CD4-positive, alpha-beta T cell (primary cell): ENCODE measurements at regions not wholly inside any gene's neighbourhood (a gene's known extent, or its start where the extent isn't known, plus 50 kb on each side); places are given as distances from the start of the nearest gene placed in this dataset.

Source experiments
- ATAC-seq: fragments of 200-7000 bp; cut with Tn5 transposase; one replicate; pipeline ENCODE4 v1.10.0; 2022; ENCODE audit warnings: mild to moderate bottlenecking; ENCODE audit not compliant: poor library complexity
- CTCF ChIA-PET: fragments of 350-600 bp; sonication (Branson Sonifier 250); formaldehyde crosslinking; loops from one replicate; lab custom pipeline; 2021; ENCODE audit warnings: antibody characterized with exemption, inconsistent platforms; lab: Charles Lee
- POLR2A ChIA-PET: fragments of 350-600 bp; sonication (Branson Sonifier 250); formaldehyde crosslinking; loops from one replicate; lab custom pipeline; 2021; ENCODE audit warnings: antibody characterized with exemption, inconsistent platforms; lab: Charles Lee
- DNase-seq, 14 experiments: peaks; one replicate each; pipeline ENCODE4 v3.0.0-alpha.2; 2013 to 2020; ENCODE audit warnings: mixed read lengths in 2 of 14
- H3K27ac ChIP-seq, 2 donors: one replicate each; pipeline versions ENCODE4 v1.5.1 to v1.7.0; 2013; ENCODE audit warnings: low read length in 2 of 2, low read depth in 1 of 2, mild to moderate bottlenecking in 1 of 2
- H3K27me3 ChIP-seq, 2 experiments: 1 replicate in 1 of 2; 2 replicates in 1 of 2; pipeline versions ENCODE4 v1.6.1 to v1.7.0; 2013; ENCODE audit warnings: low read length in 2 of 2, control low read depth in 1 of 2, mild to moderate bottlenecking in 1 of 2, moderate library complexity in 1 of 2; ENCODE audit not compliant: insufficient read depth in 2 of 2, control insufficient read depth in 1 of 2
- H3K36me3 ChIP-seq: one replicate; pipeline ENCODE4 v1.6.1; 2013; ENCODE audit warnings: low read length, control low read depth; ENCODE audit not compliant: insufficient read depth
- H3K4me1 ChIP-seq: one replicate; pipeline ENCODE4 v1.6.1; 2013; ENCODE audit warnings: low read length, control low read depth; ENCODE audit not compliant: insufficient read depth
- H3K4me3 ChIP-seq: one replicate; pipeline ENCODE4 v1.5.1; 2013; ENCODE audit warnings: mild to moderate bottlenecking, low read length, moderate library complexity
- H3K9me3 ChIP-seq, 2 experiments: 1 replicate in 1 of 2; 2 replicates in 1 of 2; pipeline versions ENCODE4 v1.6.1 to v1.7.0; 2013; ENCODE audit warnings: low read length in 2 of 2, mild to moderate bottlenecking in 2 of 2, control low read depth in 1 of 2, moderate library complexity in 1 of 2; ENCODE audit not compliant: control insufficient read depth in 1 of 2, insufficient read depth in 1 of 2
- H3K27ac Mint-ChIP-seq: one replicate; pipeline ENCODE4 v1.8.0; 2020; ENCODE audit warnings: mixed read lengths
- H3K27me3 Mint-ChIP-seq: one replicate; pipeline ENCODE4 v1.8.0; 2021; ENCODE audit warnings: mixed read lengths
- H3K36me3 Mint-ChIP-seq: one replicate; pipeline ENCODE4 v1.8.0; 2021; ENCODE audit warnings: low read depth, mixed read lengths
- H3K4me1 Mint-ChIP-seq: one replicate; pipeline ENCODE4 v1.8.0; 2021; ENCODE audit warnings: low read depth, mixed read lengths
- H3K4me3 Mint-ChIP-seq: one replicate; pipeline ENCODE4 v1.8.0; 2020; ENCODE audit warnings: mild to moderate bottlenecking, mixed read lengths
- H3K9me3 Mint-ChIP-seq: one replicate; pipeline ENCODE4 v1.8.0; 2020; ENCODE audit warnings: mixed read lengths
- intact Hi-C, 2 experiments: fragments of 100-400 bp; cut with DNase I in 1 of 2; cut with micrococcal nuclease in 1 of 2; formaldehyde crosslinking; loops; one replicate each; pipeline versions ENCODE4 v1.15.1 to v1.9.0; 2023 to 2025; cut with DNase I, micrococcal nuclease
- TF ChIP-seq, protein P1 (sequence below): fragments of 200-600 bp; IDR thresholded peaks from one replicate; pipeline ENCODE4 v1.8.0; 2022; ENCODE audit warnings: antibody characterized with exemption, mild to moderate bottlenecking

DNA sequence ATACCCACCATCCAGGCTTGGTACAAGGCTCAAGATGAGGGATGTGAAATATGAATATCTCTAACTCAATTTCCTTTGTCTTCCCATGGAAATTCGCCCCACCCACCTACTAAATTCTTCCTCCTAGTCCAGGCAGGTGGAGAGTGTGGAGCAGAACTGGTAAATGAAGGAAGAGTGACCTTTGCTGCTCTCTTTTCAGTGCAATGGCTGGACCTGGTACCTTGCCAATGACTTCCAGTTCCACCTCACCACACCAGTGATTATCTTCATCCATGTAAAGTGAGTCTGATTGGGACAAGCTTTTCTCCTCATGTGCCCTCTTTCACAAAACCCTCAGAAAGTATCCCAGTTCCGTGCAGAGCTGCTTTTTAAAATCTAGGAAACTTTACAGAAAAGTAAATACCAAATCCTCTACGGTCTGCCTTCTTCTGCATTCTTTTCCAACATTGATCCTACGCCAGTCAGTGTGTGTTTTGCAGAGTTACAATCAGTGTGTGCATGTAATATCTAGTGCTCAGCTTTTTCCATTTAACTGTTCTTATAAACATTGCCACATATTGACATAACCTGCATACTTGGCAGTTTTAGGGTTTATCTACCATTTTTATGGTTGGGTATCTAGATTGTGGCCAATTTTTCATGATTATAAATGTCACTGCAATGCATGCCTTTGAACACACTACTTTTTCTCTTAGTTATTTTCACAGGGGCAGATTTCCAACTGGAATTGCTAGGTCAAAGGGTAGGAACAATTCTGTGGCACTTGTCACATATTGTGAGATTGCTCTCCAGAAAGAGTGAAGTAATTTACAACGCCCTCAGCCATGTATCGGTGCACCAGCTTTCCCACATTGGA is 86.5 kb upstream of the SEC11C start:
- no peak overlapping the region for H3K4me3 Mint-ChIP-seq
- POLR2A ChIA-PET = no interaction called here
- CTCF ChIA-PET = no interaction called here
- H3K4me3 ChIP-seq = no peak overlapping the region
- no peaks in the 10 kb centered on the region for H3K4me1 Mint-ChIP-seq
- no peaks in the 10 kb centered on the region for H3K4me1 ChIP-seq
- H3K27ac ChIP-seq = no peak overlapping the region
- H3K9me3 Mint-ChIP-seq = no peaks in the 10 kb centered on the region
- DNase-seq (no peak), ATAC-seq (no peak)
- no peaks in the 10 kb centered on the region for H3K36me3 ChIP-seq
- H3K27ac Mint-ChIP-seq = no peak overlapping the region
- H3K9me3 ChIP-seq = no peaks in the 10 kb centered on the region
- intact Hi-C loops = no loop called here
- H3K36me3 Mint-ChIP-seq = no peaks in the 10 kb centered on the region
- TF ChIP-seq, protein P1, sequence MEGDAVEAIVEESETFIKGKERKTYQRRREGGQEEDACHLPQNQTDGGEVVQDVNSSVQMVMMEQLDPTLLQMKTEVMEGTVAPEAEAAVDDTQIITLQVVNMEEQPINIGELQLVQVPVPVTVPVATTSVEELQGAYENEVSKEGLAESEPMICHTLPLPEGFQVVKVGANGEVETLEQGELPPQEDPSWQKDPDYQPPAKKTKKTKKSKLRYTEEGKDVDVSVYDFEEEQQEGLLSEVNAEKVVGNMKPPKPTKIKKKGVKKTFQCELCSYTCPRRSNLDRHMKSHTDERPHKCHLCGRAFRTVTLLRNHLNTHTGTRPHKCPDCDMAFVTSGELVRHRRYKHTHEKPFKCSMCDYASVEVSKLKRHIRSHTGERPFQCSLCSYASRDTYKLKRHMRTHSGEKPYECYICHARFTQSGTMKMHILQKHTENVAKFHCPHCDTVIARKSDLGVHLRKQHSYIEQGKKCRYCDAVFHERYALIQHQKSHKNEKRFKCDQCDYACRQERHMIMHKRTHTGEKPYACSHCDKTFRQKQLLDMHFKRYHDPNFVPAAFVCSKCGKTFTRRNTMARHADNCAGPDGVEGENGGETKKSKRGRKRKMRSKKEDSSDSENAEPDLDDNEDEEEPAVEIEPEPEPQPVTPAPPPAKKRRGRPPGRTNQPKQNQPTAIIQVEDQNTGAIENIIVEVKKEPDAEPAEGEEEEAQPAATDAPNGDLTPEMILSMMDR = no peak
- H3K27me3 Mint-ChIP-seq = peaks cover 32% of the 10 kb centered on the region
- H3K27me3 ChIP-seq = no peaks in the 10 kb centered on the region

DNA sequence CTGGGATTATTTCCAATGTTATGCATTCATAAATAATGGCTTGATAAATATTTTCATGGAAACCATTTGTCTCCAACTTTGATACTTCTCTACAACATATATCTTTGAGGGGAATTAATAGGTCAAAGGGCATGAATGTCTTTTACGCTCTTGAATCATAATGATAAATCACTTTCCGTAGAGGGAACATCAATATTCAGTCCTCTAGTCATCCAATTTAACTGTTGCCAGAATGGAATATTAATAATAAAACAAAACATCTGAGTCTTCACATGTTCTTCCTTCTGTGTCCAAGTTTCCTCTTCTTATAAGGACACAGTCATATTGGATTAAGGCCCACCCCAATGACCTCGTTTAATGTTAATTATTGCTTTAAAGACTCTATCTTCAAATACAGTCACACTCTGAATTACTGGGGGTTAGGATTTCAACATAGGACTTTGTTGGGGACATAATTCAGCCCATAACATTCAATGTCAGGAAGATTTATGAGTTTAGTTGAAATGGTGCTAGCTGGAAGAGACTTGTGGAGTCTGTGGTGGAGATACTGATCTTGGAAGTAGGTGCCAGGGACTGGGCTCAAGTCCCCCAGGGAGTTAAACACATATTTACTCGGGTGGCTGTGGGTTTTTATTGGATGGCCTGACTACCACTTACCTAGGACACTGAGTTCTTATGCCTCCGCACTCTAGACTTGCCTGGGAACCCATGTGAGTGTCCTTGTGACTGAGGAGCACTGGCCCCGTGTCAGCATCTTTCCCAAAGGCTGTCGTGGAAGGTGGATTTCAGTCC is 85.0 kb upstream of the SEC11C start:
- Mint-ChIP-seq H3K27me3 (peaks cover 25% of the 10 kb centered on the region), H3K4me1 (no peaks in the 10 kb centered on the region), H3K27ac (no peak overlapping the region), H3K9me3 (no peaks in the 10 kb centered on the region), H3K4me3 (no peak overlapping the region), H3K36me3 (no peaks in the 10 kb centered on the region)
- Histone ChIP-seq H3K9me3 (no peaks in the 10 kb centered on the region), H3K4me1 (no peaks in the 10 kb centered on the region), H3K27me3 (peaks cover 0 to 3% of the 10 kb centered on the region in 2 experiments), H3K27ac (no peak overlapping the region), H3K36me3 (no peaks in the 10 kb centered on the region), H3K4me3 (no peak overlapping the region)
- DNase-seq (no peak), ATAC-seq (no peak)
- ChIA-PET POLR2A (no interaction called here), CTCF (no interaction called here)
- TF ChIP-seq, protein P1 = no peak
- intact Hi-C loops = no loop called here

DNA sequence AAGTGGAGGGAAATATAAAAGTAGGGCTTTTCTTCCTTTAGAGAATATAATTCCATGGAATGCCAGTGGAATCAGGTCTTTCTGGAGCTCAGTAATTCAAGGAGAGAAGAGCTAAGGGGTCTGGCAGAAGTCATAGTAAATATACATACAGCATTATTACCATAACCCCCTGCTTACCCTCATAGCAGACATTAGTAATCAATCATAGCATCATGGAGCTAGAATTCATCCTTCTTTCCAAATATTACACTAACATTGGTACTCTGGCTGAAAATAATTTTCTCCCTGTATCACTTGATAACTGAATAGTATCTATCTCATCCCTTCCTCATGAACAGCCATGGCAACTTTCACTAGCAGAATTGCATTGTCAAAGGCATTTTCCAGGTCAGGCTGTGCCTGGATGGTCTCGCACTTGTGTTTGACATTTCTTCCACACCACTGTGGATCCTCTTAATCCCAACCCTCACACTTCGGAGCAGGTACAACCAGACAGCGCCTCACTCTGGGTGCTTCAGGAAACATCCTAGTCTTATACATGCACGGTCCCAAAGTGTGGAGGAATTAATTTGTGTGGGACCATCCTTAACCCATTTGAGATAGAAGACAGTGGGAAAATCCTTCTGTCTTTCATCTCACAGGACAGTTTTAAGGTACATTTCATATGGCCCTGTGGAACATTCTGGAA is 84.2 kb upstream of the SEC11C start:
- H3K27me3 ChIP-seq = peaks cover 0 to 3% of the 10 kb centered on the region in 2 experiments
- H3K4me1 Mint-ChIP-seq = no peaks in the 10 kb centered on the region
- DNase-seq = no peak
- TF ChIP-seq, protein P1 = no peak
- no peak overlapping the region for H3K4me3 Mint-ChIP-seq
- no peak overlapping the region for H3K27ac Mint-ChIP-seq
- no peaks in the 10 kb centered on the region for H3K4me1 ChIP-seq
- no peak for ATAC-seq
- no peak overlapping the region for H3K4me3 ChIP-seq
- intact Hi-C loops = no loop called here
- H3K9me3 Mint-ChIP-seq = no peaks in the 10 kb centered on the region
- H3K36me3 Mint-ChIP-seq = no peaks in the 10 kb centered on the region
- no peaks in the 10 kb centered on the region for H3K36me3 ChIP-seq
- ChIA-PET POLR2A (no interaction called here), CTCF (no interaction called here)
- H3K9me3 ChIP-seq = no peaks in the 10 kb centered on the region
- H3K27me3 Mint-ChIP-seq = peaks cover 24% of the 10 kb centered on the region
- H3K27ac ChIP-seq = no peak overlapping the region
